HepG2 (cell line): ENCODE measurements at regions not wholly inside any gene's neighbourhood (a gene's known extent, or its start where the extent isn't known, plus 50 kb on each side); places are given as distances from the start of the nearest gene placed in this dataset.
"Not testable (repeated sequence)": the region's sequence is repeated elsewhere in the genome, so short reads cannot be mapped to it uniquely, and the experiment has no call there.

Experiments
- ATAC-seq: fragments of 200-7000 bp; cut with Tn5 transposase; 3 replicates; pipeline ENCODE4 v1.9.1; 2020; ENCODE audit warnings: mild to moderate bottlenecking, moderate library complexity
- BruUV-seq: library from RNA; stranded (reverse); fragments of 400-500 nt; replicated peaks from 2 replicates; lab custom pipeline; 2021; lab: Mats Ljungman, UMichigan
- CTCF ChIA-PET: fragments of 300-600 bp; formaldehyde crosslinking; extraction: SDS; loops from one replicate; lab custom pipeline; 2021; ENCODE audit warnings: low total read pairs, inconsistent platforms, low intra/inter-chr PET ratio; lab: Yijun Ruan, JAX
- POLR2A ChIA-PET: fragments of 350-600 bp; sonication (Branson Sonifier 250); formaldehyde crosslinking; loops from one replicate; lab custom pipeline; 2020; ENCODE audit warnings: antibody characterized with exemption, inconsistent platforms; lab: Yijun Ruan, JAX
- DNase-seq: peaks from one replicate; pipeline ENCODE4 v3.0.0-alpha.2; 2015; ENCODE audit warnings: low spot score
- FAIRE-seq: peaks from 3 replicates; lab custom pipeline; 2011; peaks lifted over from hg19 to GRCh38; lab: Jason Lieb, UNC
- H2AFZ ChIP-seq: one replicate; pipeline ENCODE4 v1.6.1; 2011; ENCODE audit warnings: low read length, inconsistent platforms
- H3K27ac ChIP-seq: fragments of 300-600 bp; 3 replicates; pipeline ENCODE4 v1.8.0; 2011; ENCODE audit warnings: mixed run types, mild to moderate bottlenecking, mixed read lengths, low read length, inconsistent platforms; ENCODE audit not compliant: insufficient read depth; ENCODE audit errors: extremely low read length
- H3K27me3 ChIP-seq, 2 experiments: fragments of 200-600 bp in 1 of 2; 2 replicates in 1 of 2; 3 replicates in 1 of 2; pipeline versions ENCODE4 v1.6.0 to v1.8.0; 2011; ENCODE audit warnings: low read length in 2 of 2, mild to moderate bottlenecking in 2 of 2, moderate library complexity in 2 of 2, inconsistent platforms in 1 of 2; ENCODE audit not compliant: insufficient read depth in 2 of 2, control insufficient read depth in 1 of 2
- H3K36me3 ChIP-seq, 2 experiments: fragments of 200-600 bp in 1 of 2; replicated peaks in 1 of 2; 2 replicates in 1 of 2; 3 replicates in 1 of 2; pipeline versions ENCODE4 v1.5.1 to v1.8.0; 2011; ENCODE audit warnings: low read length in 2 of 2, inconsistent platforms in 1 of 2; ENCODE audit not compliant: insufficient read depth in 2 of 2, control insufficient read depth in 1 of 2
- H3K4me1 ChIP-seq: 2 replicates; pipeline ENCODE4 v1.5.1; 2012; ENCODE audit warnings: low read length, inconsistent platforms; ENCODE audit not compliant: insufficient read depth
- H3K4me2 ChIP-seq: 2 replicates; pipeline ENCODE4 v1.6.0; 2011; ENCODE audit warnings: low read depth, low read length, inconsistent platforms
- H3K4me3 ChIP-seq, 3 experiments: fragments of 200-600 bp in 1 of 3; sonication (generic), shearing (Covaris generic) in 1 of 3; replicated peaks in 1 of 3; 2 replicates each; pipeline ENCODE4 v1.5.1; 2011 to 2016; ENCODE audit warnings: low read length in 3 of 3, inconsistent platforms in 2 of 3, low read depth in 2 of 3, mild to moderate bottlenecking in 2 of 3, control low read depth in 1 of 3, mixed read lengths in 1 of 3; ENCODE audit not compliant: insufficient read depth in 1 of 3
- H3K79me2 ChIP-seq: one replicate; pipeline ENCODE4 v1.6.1; 2011; ENCODE audit warnings: low read length, inconsistent platforms; ENCODE audit not compliant: insufficient read depth
- H3K9ac ChIP-seq: 2 replicates; pipeline ENCODE4 v1.6.0; 2011; ENCODE audit warnings: mild to moderate bottlenecking, low read depth, low read length, inconsistent platforms; ENCODE audit not compliant: insufficient read depth
- H3K9me3 ChIP-seq: 2 replicates; pipeline ENCODE4 v1.5.1; 2012; ENCODE audit warnings: mild to moderate bottlenecking, low read length
- H4K20me1 ChIP-seq: 2 replicates; pipeline ENCODE4 v1.6.0; 2011; ENCODE audit warnings: inconsistent platforms, mild to moderate bottlenecking, low read length, moderate library complexity; ENCODE audit not compliant: insufficient read depth
- BCL6 ChIP-seq: IDR thresholded peaks from 2 replicates; pipeline ENCODE4 v1.6.1; 2016; ENCODE audit warnings: missing genetic modification reagents, missing compliant biosample characterization
- BRCA1 ChIP-seq: sonication (generic); formaldehyde crosslinking; IDR thresholded peaks from 2 replicates; pipeline ENCODE4 v1.4.0; 2020; ENCODE audit warnings: missing genetic modification reagents
- CREB3 ChIP-seq: sonication (generic); formaldehyde crosslinking; IDR thresholded peaks from 2 replicates; pipeline ENCODE4 v1.5.0; 2020; ENCODE audit warnings: missing genetic modification reagents
- FOXK2 ChIP-seq: fragments of 450-650 bp; IDR thresholded peaks from 2 replicates; pipeline ENCODE4 v1.6.1; 2016
- PLRG1 ChIP-seq: fragments of 450-650 bp; conservative IDR thresholded peaks from 2 replicates; pipeline ENCODE4 v1.6.1; 2016
- PRMT3 ChIP-seq: sonication (generic); formaldehyde crosslinking; IDR thresholded peaks from 2 replicates; pipeline ENCODE4 v1.8.1; 2022; ENCODE audit warnings: low read depth, mild to moderate bottlenecking, moderate library complexity, missing genetic modification reagents, borderline replicate concordance
- ZBED4 ChIP-seq: sonication (generic); formaldehyde crosslinking; IDR thresholded peaks from 2 replicates; pipeline ENCODE4 v1.4.0; 2020; ENCODE audit warnings: missing genetic modification reagents, borderline replicate concordance
- ZNF30 ChIP-seq: sonication (generic); formaldehyde crosslinking; IDR thresholded peaks from 2 replicates; pipeline ENCODE4 v1.5.0; 2020; ENCODE audit warnings: mild to moderate bottlenecking, missing genetic modification reagents
- ZNF317 ChIP-seq: sonication (generic); formaldehyde crosslinking; IDR thresholded peaks from 2 replicates; pipeline ENCODE4 v1.5.0; 2020; ENCODE audit warnings: mild to moderate bottlenecking, missing genetic modification reagents
- ZNF562 ChIP-seq: sonication (generic); formaldehyde crosslinking; IDR thresholded peaks from 2 replicates; pipeline ENCODE4 v1.8.0; 2022; ENCODE audit warnings: missing genetic modification reagents, borderline replicate concordance
- ZNF574 ChIP-seq: sonication (generic); formaldehyde crosslinking; IDR thresholded peaks from 2 replicates; pipeline ENCODE4 v1.4.0; 2020; ENCODE audit warnings: missing genetic modification reagents
- in situ Hi-C: cut with HindIII; loops from 2 replicates; pipeline ENCODE4 v1.10.0; 2017; ENCODE audit warnings: low pct_unique_long_range_greater_than_20kb; ENCODE audit not compliant: extremely low pct_ligation_motif_present
- intact Hi-C: fragments of 100-400 bp; cut with micrococcal nuclease; formaldehyde crosslinking; loops from one replicate; pipeline ENCODE4 v1.10.0; 2022; ENCODE audit not compliant: unreplicated experiment

- TF ChIP-seq ZNF574 (CRISPR knock-in tag) (no peak), FOXK2 (no peak), PLRG1 (no peak), BCL6 (CRISPR knock-in tag) (no peak), ZNF317 (no peak), ZNF30 (CRISPR knock-in tag) (no peak), BRCA1 (CRISPR knock-in tag) (no peak), ZNF562 (CRISPR knock-in tag) (no peak), CREB3 (CRISPR knock-in tag) (no peak), PRMT3 (no peak), ZBED4 (CRISPR knock-in tag) (no peak)
Measured at GRCh38 chr5:131000289-131000688, 164.8 kb downstream of the HINT1 start (continued).

- H3K9ac ChIP-seq, H4K20me1 ChIP-seq, H3K79me2 ChIP-seq, H3K9me3 ChIP-seq, H3K4me3 ChIP-seq, in situ Hi-C loops, H3K4me1 ChIP-seq, H2AFZ ChIP-seq, CTCF ChIA-PET, H3K36me3 ChIP-seq, DNase-seq, POLR2A ChIA-PET, BruUV-seq, FAIRE-seq, H3K4me2 ChIP-seq, ATAC-seq, H3K27ac ChIP-seq, H3K27me3 ChIP-seq: not testable (repeated sequence)
- intact Hi-C loops: loop anchor here (5.0 kb wide), 1 partner anchor 124 kb away; no protein-coding TSS in a partner anchor
Measured at GRCh38 chr5:130996720-130997119, 168.3 kb downstream of the HINT1 start.
